ENCODE measurements at regions not wholly inside any gene's neighbourhood (a gene's known extent, or its start where the extent isn't known, plus 50 kb on each side); places are given as distances from the start of the nearest gene placed in this dataset.
A peak's percentile ranks its signal among the peaks of the same experiment; 100 is the strongest.
"Not testable (repeated sequence)": the region's sequence is repeated elsewhere in the genome, so short reads cannot be mapped to it uniquely, and the experiment has no call there.

DNA sequence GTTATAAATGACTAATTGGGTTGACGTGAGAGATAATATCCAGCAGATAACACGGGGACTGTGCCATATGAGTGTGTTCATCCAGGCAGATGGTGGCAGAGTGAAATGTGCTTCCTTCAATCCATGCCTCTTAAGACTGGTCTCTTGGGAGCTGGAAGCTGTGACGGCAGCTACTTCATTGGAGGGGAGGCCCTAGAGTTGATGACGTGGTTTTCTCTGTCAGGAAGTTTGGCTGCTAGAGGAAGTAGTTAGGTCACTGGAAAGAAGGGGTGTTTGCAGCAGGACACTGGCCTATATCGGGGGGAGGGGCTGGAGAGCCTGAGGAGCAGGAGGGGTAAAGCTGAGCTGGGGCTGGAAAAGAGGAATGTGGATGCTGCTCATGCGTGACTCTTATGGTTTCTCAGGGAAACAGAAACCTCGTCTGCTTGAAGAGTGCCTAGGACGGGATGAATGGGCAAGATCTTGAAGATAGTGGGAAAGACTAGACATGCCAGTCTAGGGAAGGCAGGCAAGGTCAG is 3051.6 kb downstream of the RPIA start:
- H3K27ac ChIP-seq; H3K4me1 ChIP-seq; ATAC-seq; H3K9me3 ChIP-seq; H3K36me3 ChIP-seq; intact Hi-C loops (cut with DNase I); H3K4me3 ChIP-seq; DNase-seq; H3K27me3 ChIP-seq: not testable (repeated sequence)

- H3K36me3 ChIP-seq; H3K4me1 ChIP-seq; H3K27ac ChIP-seq; DNase-seq; ATAC-seq; H3K27me3 ChIP-seq; intact Hi-C loops (cut with DNase I); H3K4me3 ChIP-seq; H3K9me3 ChIP-seq: not testable (repeated sequence)
Measured at GRCh38 chr2:91743910-91744309, 3052.4 kb downstream of the RPIA start.

GRCh38 chr2:91744700-91745141 is 3053.2 kb downstream of the RPIA start:
- H3K4me1 ChIP-seq; H3K27me3 ChIP-seq; DNase-seq; intact Hi-C loops (cut with DNase I); H3K27ac ChIP-seq; ATAC-seq; H3K36me3 ChIP-seq; H3K9me3 ChIP-seq; H3K4me3 ChIP-seq: not testable (repeated sequence)

- H3K27me3 ChIP-seq = peaks cover 5% of the 10 kb centered on the region
- no peaks in the 10 kb centered on the region for H3K36me3 ChIP-seq
- H3K4me1 ChIP-seq = no peaks in the 10 kb centered on the region
- ATAC-seq (peak; percentile 39), DNase-seq (no peak)
- TF ChIP-seq CTCF (IDR thresholded peaks at IDR 0.05) = no peak
- H3K27ac ChIP-seq = no peak overlapping the region
- H3K4me3 ChIP-seq = no peak overlapping the region
- intact Hi-C loops (cut with DNase I) = no loop called here
- H3K9me3 ChIP-seq = no peaks in the 10 kb centered on the region
Measured at GRCh38 chr2:91748902-91749301, 3057.4 kb downstream of the RPIA start.

- H3K4me1 ChIP-seq; intact Hi-C loops (cut with DNase I); H3K27ac ChIP-seq; H3K27me3 ChIP-seq; H3K4me3 ChIP-seq; DNase-seq; H3K9me3 ChIP-seq; H3K36me3 ChIP-seq: not testable (repeated sequence)
- peak; percentile 71 for ATAC-seq
Measured at GRCh38 chr2:91749665-91750064, 3058.2 kb downstream of the RPIA start.

DNA sequence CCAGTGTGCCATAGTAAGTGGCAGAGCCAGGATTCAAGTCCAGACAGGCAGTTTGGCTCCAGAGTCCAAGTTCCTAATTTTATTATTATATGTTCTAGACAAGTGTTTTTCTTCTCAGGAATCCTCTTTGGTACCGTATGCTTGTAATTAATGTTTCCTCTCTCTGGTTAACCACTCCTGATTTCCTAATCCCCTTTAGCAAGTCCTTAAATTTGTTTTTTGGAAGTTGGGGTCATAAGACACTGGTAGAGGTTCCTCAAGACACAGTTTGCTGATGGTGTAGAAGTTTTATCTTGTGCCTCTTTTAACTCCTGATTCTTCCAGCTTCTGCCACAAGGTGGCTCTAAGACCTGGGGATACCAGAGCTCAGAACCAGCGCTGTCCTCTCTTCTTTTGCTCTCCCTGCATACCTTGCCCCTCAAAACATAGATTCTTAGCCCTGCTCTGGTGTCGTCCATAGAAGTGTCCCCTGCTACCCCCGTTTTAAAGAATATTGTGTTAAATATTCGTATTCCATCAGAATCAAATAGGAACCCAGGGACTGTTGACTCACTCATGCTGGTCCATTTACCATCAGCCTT is 3068.0 kb downstream of the RPIA start:
- H3K36me3 ChIP-seq; H3K4me1 ChIP-seq; H3K9me3 ChIP-seq; H3K27me3 ChIP-seq; H3K27ac ChIP-seq; H3K4me3 ChIP-seq; intact Hi-C loops (cut with DNase I); DNase-seq: not testable (repeated sequence)
- TF ChIP-seq CTCF (IDR thresholded peaks at IDR 0.05) = peak; percentile 30
- ATAC-seq = peak; percentile 70

DNA sequence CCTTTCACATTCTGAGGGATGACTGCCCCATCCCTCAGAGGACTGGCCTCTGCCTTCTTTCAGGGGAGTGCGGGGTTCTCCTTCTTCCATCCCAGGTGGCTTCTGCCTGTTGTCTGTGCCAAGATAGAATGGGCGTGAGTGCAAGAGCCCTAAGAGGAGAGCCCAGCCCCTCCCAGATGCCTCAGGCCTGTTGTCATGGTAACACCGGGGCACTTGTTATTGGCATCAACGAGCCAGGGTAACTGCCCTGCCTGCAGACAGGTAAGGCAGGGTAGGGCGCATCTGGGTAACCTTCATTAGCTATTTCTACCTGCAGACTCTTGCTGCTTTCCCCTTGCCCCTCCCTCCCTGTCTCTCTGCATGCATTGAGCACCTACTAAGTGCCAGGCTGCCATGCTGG is 3069.2 kb downstream of the RPIA start:
- H3K4me1 ChIP-seq; H3K36me3 ChIP-seq; DNase-seq; intact Hi-C loops (cut with DNase I); H3K4me3 ChIP-seq; H3K27ac ChIP-seq; H3K27me3 ChIP-seq; ATAC-seq; H3K9me3 ChIP-seq: not testable (repeated sequence)

- H3K4me1 ChIP-seq; H3K36me3 ChIP-seq; H3K4me3 ChIP-seq; intact Hi-C loops (cut with DNase I); H3K9me3 ChIP-seq; DNase-seq; H3K27me3 ChIP-seq; H3K27ac ChIP-seq; ATAC-seq: not testable (repeated sequence)
Measured at GRCh38 chr2:91762312-91762711, 3070.8 kb downstream of the RPIA start.

DNA sequence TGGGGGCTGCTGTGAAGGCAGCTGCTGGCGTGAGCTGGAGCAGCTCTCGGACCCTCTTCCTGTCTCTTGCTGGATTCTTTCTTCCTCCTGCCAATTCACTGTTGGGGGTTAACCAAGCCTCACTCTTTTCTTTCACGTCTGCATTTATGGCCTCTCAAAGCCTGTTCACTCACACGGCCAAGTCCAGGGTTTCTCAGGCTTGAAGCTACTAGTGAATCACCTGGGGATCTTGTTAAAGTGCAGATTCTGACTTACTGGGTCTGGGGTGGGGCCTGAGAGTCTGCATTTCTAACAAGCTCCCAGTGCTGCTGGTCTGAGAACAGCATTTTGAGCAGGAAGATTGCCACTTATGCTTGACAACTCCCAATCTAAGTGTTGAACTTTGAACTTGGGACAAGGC is 3072.2 kb downstream of the RPIA start:
- H3K9me3 ChIP-seq; ATAC-seq; H3K27ac ChIP-seq; H3K4me3 ChIP-seq; H3K4me1 ChIP-seq; DNase-seq; intact Hi-C loops (cut with DNase I); H3K27me3 ChIP-seq; H3K36me3 ChIP-seq: not testable (repeated sequence)

- H3K4me3 ChIP-seq; intact Hi-C loops (cut with DNase I); H3K4me1 ChIP-seq; H3K9me3 ChIP-seq; H3K36me3 ChIP-seq; ATAC-seq; DNase-seq; H3K27ac ChIP-seq; H3K27me3 ChIP-seq: not testable (repeated sequence)
Measured at GRCh38 chr2:91764581-91765002, 3073.1 kb downstream of the RPIA start.

GRCh38 chr2:91765018-91765754 is 3073.7 kb downstream of the RPIA start:
- H3K9me3 ChIP-seq; H3K4me3 ChIP-seq; H3K4me1 ChIP-seq; DNase-seq; H3K27ac ChIP-seq; H3K36me3 ChIP-seq; intact Hi-C loops (cut with DNase I); ATAC-seq; H3K27me3 ChIP-seq: not testable (repeated sequence)

DNA sequence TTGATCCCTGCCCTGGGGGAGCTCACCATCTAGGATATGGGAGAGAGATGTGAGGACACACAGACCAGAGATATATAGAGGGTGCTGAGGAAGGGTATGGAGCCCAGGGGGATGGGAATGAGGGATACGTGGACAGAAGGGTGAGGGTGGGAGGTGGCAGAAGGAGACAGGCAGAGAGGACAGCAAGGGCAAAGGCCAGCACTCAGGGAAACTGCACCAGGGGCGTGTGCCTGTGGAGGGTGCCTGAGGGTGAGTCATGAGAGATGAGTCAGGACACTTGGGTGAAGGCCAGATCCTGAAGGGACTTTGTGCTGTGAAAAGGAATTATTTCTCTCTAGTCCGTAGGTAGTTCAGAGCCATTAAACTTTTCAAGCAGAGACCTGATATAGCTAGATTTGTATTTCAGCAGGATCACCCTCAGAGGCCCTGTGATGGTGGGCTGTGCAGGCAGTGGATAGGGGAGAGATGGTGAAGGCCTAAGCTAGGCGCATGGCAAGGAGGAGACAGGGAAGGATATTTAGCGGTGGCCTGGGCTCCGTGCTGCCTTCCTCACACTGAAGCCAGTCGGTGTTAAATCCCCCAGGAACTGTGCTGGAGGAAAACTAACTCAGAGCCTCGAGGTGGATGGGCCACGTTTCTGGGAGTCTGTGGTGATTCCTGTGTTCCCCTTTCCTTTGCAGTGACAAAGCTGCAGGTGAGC is 3075.0 kb downstream of the RPIA start:
- ATAC-seq = peak; percentile 75
- H3K27ac ChIP-seq; H3K27me3 ChIP-seq; H3K9me3 ChIP-seq; DNase-seq; H3K36me3 ChIP-seq; H3K4me1 ChIP-seq; H3K4me3 ChIP-seq; intact Hi-C loops (cut with DNase I): not testable (repeated sequence)

All from upper lobe of right lung (tissue), 1 donor.